Kidney (tissue), 13 donors: ENCODE measurements at regions not wholly inside any gene's neighbourhood (a gene's known extent, or its start where the extent isn't known, plus 50 kb on each side); places are given as distances from the start of the nearest gene placed in this dataset.
A peak's percentile ranks its signal among the peaks of the same experiment; 100 is the strongest.

ENCODE experiments used
- DNase-seq, 5 donors: peaks; one replicate each; pipeline ENCODE4 v3.0.0-alpha.2; 2013 to 2020
- FAIRE-seq: peaks from 2 replicates; lab custom pipeline; 2012; peaks lifted over from hg19 to GRCh38; lab: Jason Lieb, UNC
- H3K27ac ChIP-seq, 2 donors: one replicate each; pipeline ENCODE4 v1.7.0; 2013; ENCODE audit warnings: low read depth in 2 of 2, low read length in 2 of 2, inconsistent platforms in 1 of 2
- H3K27me3 ChIP-seq: one replicate; pipeline ENCODE4 v1.7.1; 2013; ENCODE audit warnings: low read length, inconsistent platforms; ENCODE audit not compliant: control insufficient read depth, insufficient read depth
- H3K36me3 ChIP-seq, 3 donors: one replicate each; pipeline versions ENCODE4 v1.7.0 to v1.7.1; 2013; ENCODE audit warnings: low read length in 3 of 3, control low read depth in 1 of 3, inconsistent platforms in 1 of 3; ENCODE audit not compliant: insufficient read depth in 3 of 3, control insufficient read depth in 2 of 3
- H3K4me1 ChIP-seq, 3 donors: one replicate each; pipeline versions ENCODE4 v1.7.0 to v1.7.1; 2013; ENCODE audit warnings: low read length in 3 of 3, inconsistent platforms in 1 of 3, low read depth in 1 of 3; ENCODE audit not compliant: control insufficient read depth in 2 of 3, insufficient read depth in 2 of 3
- H3K4me3 ChIP-seq, 3 donors: one replicate each; pipeline versions ENCODE4 v1.7.0 to v1.8.1; 2013; ENCODE audit warnings: low read length in 3 of 3, control low read depth in 1 of 3, inconsistent platforms in 1 of 3
- H3K9ac ChIP-seq, 3 donors: one replicate each; pipeline versions ENCODE4 v1.7.0 to v1.7.1; 2013; ENCODE audit warnings: low read length in 3 of 3, control low read depth in 1 of 3, inconsistent platforms in 1 of 3
- H3K9me3 ChIP-seq, 3 donors: one replicate each; pipeline versions ENCODE4 v1.7.0 to v1.7.1; 2013; ENCODE audit warnings: low read length in 3 of 3, control low read depth in 1 of 3, inconsistent platforms in 1 of 3; ENCODE audit not compliant: control insufficient read depth in 2 of 3, insufficient read depth in 1 of 3
- intact Hi-C: fragments of 100-400 bp; cut with DNase I; formaldehyde crosslinking; loops from one replicate; pipeline ENCODE4 v1.11.1; 2022
- TF ChIP-seq, protein P1 (sequence below): IDR thresholded peaks from 3 replicates; pipeline ENCODE4 v1.5.1; 2012; ENCODE audit warnings: mild to moderate bottlenecking, moderate library complexity, borderline replicate concordance; ENCODE audit not compliant: insufficient read depth; ENCODE audit errors: extremely low read depth
- donor health status: control.
- donor health status: control.
- donor health status: control.
- donor health status: control.
- donor health status: control.
- donor health status: DM: yes; HTN: yes; CAD: no.
- donor health status: Normal renal cell carcinoma (clear cell type).

DNA sequence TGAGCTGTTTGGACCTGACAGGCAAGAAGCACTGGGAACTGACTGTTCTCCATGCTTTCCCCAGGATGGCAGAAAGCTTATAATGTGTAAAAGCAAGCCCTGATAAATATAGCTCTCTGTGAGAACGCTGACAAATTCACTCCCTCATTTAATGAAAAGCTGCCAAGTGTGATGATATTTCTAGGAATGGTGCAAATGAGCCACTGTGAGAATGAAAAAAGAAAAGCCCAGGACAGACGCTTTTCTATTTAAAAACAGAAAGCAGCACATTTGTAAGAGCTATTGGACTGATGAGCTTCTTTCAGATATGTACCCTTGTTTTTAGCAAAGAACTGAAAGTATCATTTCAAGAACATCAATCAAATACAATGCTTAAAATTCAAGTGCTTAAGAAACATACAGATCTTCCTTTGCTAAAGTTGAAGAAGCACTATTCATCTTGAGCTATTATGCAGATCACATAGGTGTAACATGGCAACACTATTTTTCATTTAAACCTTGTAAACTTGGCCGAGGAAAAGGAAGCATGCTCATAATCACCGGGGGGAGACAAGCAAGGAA is 842.6 kb upstream of the ACO1 start:
- peak in 2 of 5 donors; percentile 7 to 25 for DNase-seq
- TF ChIP-seq, protein P1, sequence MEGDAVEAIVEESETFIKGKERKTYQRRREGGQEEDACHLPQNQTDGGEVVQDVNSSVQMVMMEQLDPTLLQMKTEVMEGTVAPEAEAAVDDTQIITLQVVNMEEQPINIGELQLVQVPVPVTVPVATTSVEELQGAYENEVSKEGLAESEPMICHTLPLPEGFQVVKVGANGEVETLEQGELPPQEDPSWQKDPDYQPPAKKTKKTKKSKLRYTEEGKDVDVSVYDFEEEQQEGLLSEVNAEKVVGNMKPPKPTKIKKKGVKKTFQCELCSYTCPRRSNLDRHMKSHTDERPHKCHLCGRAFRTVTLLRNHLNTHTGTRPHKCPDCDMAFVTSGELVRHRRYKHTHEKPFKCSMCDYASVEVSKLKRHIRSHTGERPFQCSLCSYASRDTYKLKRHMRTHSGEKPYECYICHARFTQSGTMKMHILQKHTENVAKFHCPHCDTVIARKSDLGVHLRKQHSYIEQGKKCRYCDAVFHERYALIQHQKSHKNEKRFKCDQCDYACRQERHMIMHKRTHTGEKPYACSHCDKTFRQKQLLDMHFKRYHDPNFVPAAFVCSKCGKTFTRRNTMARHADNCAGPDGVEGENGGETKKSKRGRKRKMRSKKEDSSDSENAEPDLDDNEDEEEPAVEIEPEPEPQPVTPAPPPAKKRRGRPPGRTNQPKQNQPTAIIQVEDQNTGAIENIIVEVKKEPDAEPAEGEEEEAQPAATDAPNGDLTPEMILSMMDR: no peak

DNA sequence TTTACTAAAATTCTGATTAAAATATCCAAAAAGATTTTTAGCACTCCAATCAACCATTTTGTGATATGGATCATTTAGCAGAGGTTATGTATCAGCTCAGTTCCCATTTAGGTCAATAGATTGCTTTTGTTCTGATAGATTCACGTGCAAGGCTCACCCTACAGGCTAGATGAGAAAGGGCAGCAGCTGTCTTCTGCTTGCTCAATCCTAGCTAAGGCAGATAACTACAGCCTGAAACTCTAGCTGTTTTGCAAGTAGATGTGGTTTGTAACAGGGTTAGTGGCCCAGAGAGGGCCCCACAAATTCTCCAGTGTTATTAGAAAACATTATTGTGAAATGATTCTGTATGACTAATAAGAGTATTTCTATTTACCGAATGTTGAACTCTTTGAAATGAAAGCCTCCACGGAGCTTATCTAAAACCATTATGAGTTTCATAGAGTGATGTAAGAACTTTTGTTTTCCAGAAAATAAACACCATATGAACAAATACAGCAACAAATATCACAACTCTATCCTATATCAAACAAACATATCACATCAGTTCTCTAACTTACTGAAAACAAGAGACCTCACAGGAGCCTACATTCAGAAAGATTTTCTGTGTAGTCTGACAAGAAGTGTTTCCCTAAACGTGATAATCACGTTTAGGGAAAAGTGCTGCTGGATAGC is 841.9 kb upstream of the ACO1 start:
- Histone ChIP-seq H3K36me3 (no peaks in the 10 kb centered on the region), H3K27ac (no peak overlapping the region), H3K9me3 (no peaks in the 10 kb centered on the region), H3K27me3 (no peaks in the 10 kb centered on the region), H3K9ac (no peak overlapping the region), H3K4me1 (no peaks in the 10 kb centered on the region), H3K4me3 (no peak overlapping the region)
- intact Hi-C loops: no loop called here
- FAIRE-seq (no peak), DNase-seq (peak in 1 of 5 donors; percentile 22)
- TF ChIP-seq, protein P1: peak; percentile 20

More for the DNA sequence above, 842.6 kb upstream of the ACO1 start:
- Histone ChIP-seq H3K36me3 (no peaks in the 10 kb centered on the region), H3K9ac (no peak overlapping the region), H3K27ac (no peak overlapping the region), H3K4me1 (no peaks in the 10 kb centered on the region), H3K9me3 (no peaks in the 10 kb centered on the region), H3K4me3 (no peak overlapping the region), H3K27me3 (no peaks in the 10 kb centered on the region)
- no peak for FAIRE-seq
- intact Hi-C loops: no loop called here

DNA sequence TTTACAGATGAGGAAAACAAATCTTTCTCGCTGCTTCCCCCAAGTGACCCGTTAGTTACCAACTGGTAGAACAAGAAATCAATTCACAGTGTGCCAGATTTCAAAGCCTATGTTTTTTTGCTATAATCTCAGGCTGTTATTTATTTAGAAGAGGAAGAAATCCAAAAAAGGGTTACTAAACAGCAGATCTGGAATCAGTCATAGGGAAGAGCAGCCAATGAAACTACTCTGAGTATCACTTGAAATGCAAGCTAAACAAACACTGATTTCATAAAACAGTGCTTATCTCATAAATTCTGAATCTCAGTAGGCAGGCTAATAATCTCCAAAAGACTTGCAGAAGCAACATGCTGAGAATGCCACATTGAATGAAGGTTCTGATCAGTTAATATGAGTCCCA is 829.5 kb upstream of the ACO1 start:
- DNase-seq: no peak
- TF ChIP-seq, protein P1: no peak
- Histone ChIP-seq H3K36me3 (no peaks in the 10 kb centered on the region), H3K4me3 (no peak overlapping the region), H3K9ac (no peak overlapping the region), H3K9me3 (no peaks in the 10 kb centered on the region), H3K4me1 (no peaks in the 10 kb centered on the region), H3K27ac (no peak overlapping the region), H3K27me3 (no peaks in the 10 kb centered on the region)
- FAIRE-seq: no peak
- intact Hi-C loops: no loop called here
